ENCODE measurements at regions not wholly inside any gene's neighbourhood (a gene's known extent, or its start where the extent isn't known, plus 50 kb on each side); places are given as distances from the start of the nearest gene placed in this dataset.

GRCh38 chr2:103618112-103618511, 856.3 kb downstream of the TMEM182 start:
- Histone ChIP-seq H2BK5ac (ENCODE audit: insufficient read length, low read length) (no peak overlapping the region), H2AK5ac (ENCODE audit: insufficient read length, low read length) (no peak overlapping the region), H3K9ac (ENCODE audit: extremely low read depth, insufficient read length, low read length) (no peak overlapping the region), H3K79me2 (ENCODE audit: insufficient read depth, low read length) (no peaks in the 10 kb centered on the region), H2AFZ (ENCODE audit: low read length) (no peak overlapping the region), H4K5ac (ENCODE audit: insufficient read length, low read depth, low read length) (no peak overlapping the region), H2BK12ac (ENCODE audit: insufficient read length, low read depth, low read length) (no peak overlapping the region), H3K4me2 (ENCODE audit: insufficient read depth, insufficient read length, low read length) (no peak overlapping the region), H2BK20ac (ENCODE audit: low read depth, low read length, poor library complexity, severe bottlenecking) (no peak overlapping the region), H3K18ac (ENCODE audit: insufficient read length, low read depth, low read length) (no peak overlapping the region), H3K4me1 (ENCODE audit: insufficient read depth, low read length) (no peaks in the 10 kb centered on the region), H3K9me3 (ENCODE audit: control insufficient read depth, low read depth, low read length) (no peaks in the 10 kb centered on the region), H2BK120ac (ENCODE audit: low read depth, low read length, poor library complexity, severe bottlenecking) (no peak overlapping the region), H3K14ac (ENCODE audit: insufficient read depth, low read length) (no peak overlapping the region), H3K23ac (ENCODE audit: insufficient read length, low read depth, low read length) (no peak overlapping the region), H2BK15ac (ENCODE audit: low read depth, low read length) (no peak overlapping the region), H4K20me1 (ENCODE audit: control insufficient read depth, insufficient read depth, insufficient read length) (no peaks in the 10 kb centered on the region), H3K4ac (ENCODE audit: low read depth, low read length) (no peak overlapping the region), H4K8ac (replicated peaks; ENCODE audit: insufficient read length, low read depth, low read length) (no peak overlapping the region), H3K23me2 (ENCODE audit: insufficient read length, low read depth, low read length, poor library complexity, severe bottlenecking) (no peaks in the 10 kb centered on the region), H3K27me3 (ENCODE audit: insufficient read depth, low read length) (no peaks in the 10 kb centered on the region), H3T11ph (ENCODE audit: low read length) (no peak overlapping the region), H4K91ac (ENCODE audit: insufficient read length, low read depth, low read length) (no peak overlapping the region), H3K56ac (ENCODE audit: insufficient read length, low read depth, low read length) (no peak overlapping the region), H3K79me1 (ENCODE audit: insufficient read depth, low read depth, low read length, poor library complexity, severe bottlenecking) (no peaks in the 10 kb centered on the region), H3K27ac (ENCODE audit: insufficient read length, low read depth, low read length) (no peak overlapping the region)
- H3K36me3 Mint-ChIP-seq (ENCODE audit: insufficient read depth in 1 of 3, low read depth in 3 of 3), result peaks cover 4 to 22% (median 10%) of the 10 kb centered on the region in 3 experiments
- H3K27me3 Mint-ChIP-seq (ENCODE audit: low read depth), result no peaks in the 10 kb centered on the region
- peaks cover 25 to 31% of the 10 kb centered on the region in 2 experiments; a peak in 4 of 5 replicates for H3K9me3 Mint-ChIP-seq
- no peak for TF ChIP-seq CTCF (conservative IDR thresholded peaks at IDR 0.05)
- no peaks in the 10 kb centered on the region for H3K4me1 Mint-ChIP-seq
- DNase-seq, result no peak
- no peak overlapping the region for H3K4me3 Mint-ChIP-seq
- H3K27ac Mint-ChIP-seq, result no peak overlapping the region
- WGBS (ENCODE audit: extremely low coverage, insufficient read length, low lambda C conversion rate), result no CpG with 5 or more reads among the region's 2 CpGs
